Retinal pigment epithelial cell (primary cell): ENCODE measurements at regions not wholly inside any gene's neighbourhood (a gene's known extent, or its start where the extent isn't known, plus 50 kb on each side); places are given as distances from the start of the nearest gene placed in this dataset.

ENCODE experiments used
- DNase-seq: peaks from one replicate; pipeline ENCODE4 v3.0.0-alpha.2; 2010; ENCODE audit warnings: low read depth
- H3K4me3 ChIP-seq: 2 replicates; pipeline ENCODE4 v1.5.1; 2011; ENCODE audit warnings: mild to moderate bottlenecking, low read length, control low read depth, moderate library complexity
- CTCF ChIP-seq: conservative IDR thresholded peaks from 2 replicates; pipeline ENCODE4 v1.5.1; 2011; ENCODE audit warnings: low read depth, low read length, control low read depth, inconsistent platforms

GRCh38 chr12:59839514-59839913, 243.7 kb downstream of the SLC16A7 start:
- DNase-seq = peak; percentile 54

GRCh38 chr12:59843260-59843843, 247.5 kb downstream of the SLC16A7 start:
- no peak for TF ChIP-seq CTCF
- H3K4me3 ChIP-seq = no peak overlapping the region
- DNase-seq = no peak

More at GRCh38 chr12:59839514-59839913, 243.7 kb downstream of the SLC16A7 start:
- no peak for TF ChIP-seq CTCF
- H3K4me3 ChIP-seq = no peak overlapping the region

- H3K4me3 ChIP-seq = no peak overlapping the region
- TF ChIP-seq CTCF = no peak
- no peak for DNase-seq
These were observed 248.9 kb downstream of the SLC16A7 start for GRCh38 chr12:59844750-59845149.

- TF ChIP-seq CTCF = no peak
- no peak overlapping the region for H3K4me3 ChIP-seq
- no peak for DNase-seq
These were observed 249.5 kb downstream of the SLC16A7 start for GRCh38 chr12:59845293-59845692.

GRCh38 chr12:59847127-59847526, 251.3 kb downstream of the SLC16A7 start:
- TF ChIP-seq CTCF = no peak
- DNase-seq = no peak
- H3K4me3 ChIP-seq = no peak overlapping the region

- H3K4me3 ChIP-seq = no peak overlapping the region
- no peak for TF ChIP-seq CTCF
- DNase-seq = no peak
These were observed 254.4 kb downstream of the SLC16A7 start for GRCh38 chr12:59850268-59850667.

GRCh38 chr12:59858508-59859170, 262.8 kb downstream of the SLC16A7 start:
- TF ChIP-seq CTCF = no peak
- H3K4me3 ChIP-seq = no peak overlapping the region
- no peak for DNase-seq
